Naive thymus-derived CD4-positive, alpha-beta T cell (primary cell): ENCODE measurements at regions not wholly inside any gene's neighbourhood (a gene's known extent, or its start where the extent isn't known, plus 50 kb on each side); places are given as distances from the start of the nearest gene placed in this dataset.
A peak's percentile ranks its signal among the peaks of the same experiment; 100 is the strongest.

Experiments used
- ATAC-seq: fragments of 150-1000 bp; cut with Tn5 transposase; 2 replicates; pipeline ENCODE4 v1.10.0; 2021; ENCODE audit warnings: mild to moderate bottlenecking, moderate library complexity
- CTCF ChIA-PET: fragments of 350-600 bp; sonication (Branson Sonifier 250); formaldehyde crosslinking; loops from one replicate; lab custom pipeline; 2021; ENCODE audit warnings: antibody characterized with exemption; lab: Charles Lee
- POLR2A ChIA-PET: fragments of 350-600 bp; sonication (Branson Sonifier 250); formaldehyde crosslinking; loops from one replicate; lab custom pipeline; 2021; ENCODE audit warnings: antibody characterized with exemption, inconsistent platforms; lab: Charles Lee
- DNase-seq, 9 donors: peaks; one replicate each; pipeline versions ENCODE4 v3.0.0 to v3.0.0-alpha.2; 2020 to 2022; ENCODE audit warnings: mixed read lengths in 1 of 9
- H3K27ac ChIP-seq: one replicate; pipeline ENCODE4 v1.7.0; 2013; ENCODE audit warnings: mild to moderate bottlenecking, low read depth, low read length, moderate library complexity
- H3K27me3 ChIP-seq, 2 donors: one replicate each; pipeline ENCODE4 v1.7.0; 2013; ENCODE audit warnings: low read length in 2 of 2, mild to moderate bottlenecking in 2 of 2, moderate library complexity in 2 of 2; ENCODE audit not compliant: control insufficient read depth in 2 of 2, insufficient read depth in 2 of 2
- H3K36me3 ChIP-seq, 3 experiments: 1 replicate in 2 of 3; 2 replicates in 1 of 3; pipeline ENCODE4 v1.7.0; 2013; ENCODE audit warnings: low read length in 3 of 3, mild to moderate bottlenecking in 3 of 3, moderate library complexity in 1 of 3; ENCODE audit not compliant: insufficient read depth in 3 of 3, control insufficient read depth in 2 of 3
- H3K4me1 ChIP-seq, 2 donors: one replicate each; pipeline ENCODE4 v1.7.0; 2013; ENCODE audit warnings: low read length in 2 of 2, mild to moderate bottlenecking in 2 of 2, moderate library complexity in 1 of 2; ENCODE audit not compliant: control insufficient read depth in 2 of 2, insufficient read depth in 2 of 2
- H3K4me3 ChIP-seq: 2 replicates; pipeline ENCODE4 v1.7.0; 2013; ENCODE audit warnings: mild to moderate bottlenecking, low read length
- H3K9me3 ChIP-seq, 3 experiments: 1 replicate in 2 of 3; 2 replicates in 1 of 3; pipeline ENCODE4 v1.7.0; 2013; ENCODE audit warnings: low read length in 3 of 3; ENCODE audit not compliant: control insufficient read depth in 2 of 3
- H3K27ac Mint-ChIP-seq, 9 donors: one replicate each; pipeline ENCODE4 v1.8.0; 2020 to 2022; ENCODE audit warnings: mixed read lengths in 9 of 9, mild to moderate bottlenecking in 8 of 9, moderate library complexity in 5 of 9, inconsistent platforms in 2 of 9
- H3K27me3 Mint-ChIP-seq, 5 donors: one replicate each; pipeline ENCODE4 v1.8.0; 2021 to 2022; ENCODE audit warnings: mixed read lengths in 5 of 5, mild to moderate bottlenecking in 1 of 5
- H3K36me3 Mint-ChIP-seq, 5 donors: one replicate each; pipeline ENCODE4 v1.8.0; 2020 to 2022; ENCODE audit warnings: mixed read lengths in 5 of 5, mild to moderate bottlenecking in 3 of 5, inconsistent platforms in 1 of 5
- H3K4me1 Mint-ChIP-seq, 7 donors: one replicate each; pipeline ENCODE4 v1.8.0; 2020 to 2022; ENCODE audit warnings: mixed read lengths in 7 of 7, mild to moderate bottlenecking in 3 of 7, inconsistent platforms in 1 of 7
- H3K4me3 Mint-ChIP-seq, 10 donors: one replicate each; pipeline ENCODE4 v1.8.0; 2020 to 2022; ENCODE audit warnings: mild to moderate bottlenecking in 10 of 10, mixed read lengths in 10 of 10, moderate library complexity in 6 of 10, inconsistent platforms in 2 of 10
- H3K9me3 Mint-ChIP-seq, 11 donors: one replicate each; pipeline ENCODE4 v1.8.0; 2020 to 2022; ENCODE audit warnings: mixed read lengths in 11 of 11, mild to moderate bottlenecking in 4 of 11, inconsistent platforms in 1 of 11, moderate library complexity in 1 of 11
- intact Hi-C, 2 donors: fragments of 100-400 bp; cut with micrococcal nuclease; formaldehyde crosslinking; loops; one replicate each; pipeline ENCODE4 v1.15.1; 2023

- Mint-ChIP-seq H3K4me3 (no peak overlapping the region), H3K36me3 (no peaks in the 10 kb centered on the region), H3K27me3 (peaks cover 1 to 20% (median 4%) of the 10 kb centered on the region in 5 donors), H3K27ac (no peak overlapping the region), H3K4me1 (peaks cover 0 to 9% (median 2%) of the 10 kb centered on the region in 7 donors), H3K9me3 (no peaks in the 10 kb centered on the region)
- ChIA-PET POLR2A (no interaction called here), CTCF (interaction anchor here (1.0 to 1.3 kb wide), 2 partner anchors 16 to 20 kb away, joined by 3 to 4 read pairs; no protein-coding TSS in a partner anchor)
- no peaks in the 10 kb centered on the region for H3K4me1 ChIP-seq
- intact Hi-C loops = loop anchor here in 1 of 2 donors (5.0 kb wide), 1 partner anchor 966 kb away; no protein-coding TSS in a partner anchor
- no peaks in the 10 kb centered on the region for H3K36me3 ChIP-seq
- ATAC-seq = no peak
- H3K27ac ChIP-seq = no peak overlapping the region
- H3K27me3 ChIP-seq = no peaks in the 10 kb centered on the region
- no peak for DNase-seq
- no peaks in the 10 kb centered on the region for H3K9me3 ChIP-seq
- H3K4me3 ChIP-seq = no peak overlapping the region
Measured at GRCh38 chr14:100660882-100661635, 65.6 kb upstream of the DLK1 start.

- Histone ChIP-seq H3K36me3 (no peaks in the 10 kb centered on the region), H3K27me3 (no peaks in the 10 kb centered on the region), H3K4me3 (no peak overlapping the region), H3K9me3 (no peaks in the 10 kb centered on the region), H3K27ac (no peak overlapping the region), H3K4me1 (no peaks in the 10 kb centered on the region)
- DNase-seq (peak in 8 of 9 donors; percentile 30 to 66 (median 52)), ATAC-seq (peak; percentile 73)
- Mint-ChIP-seq H3K27ac (peak overlapping the region in 1 of 9 donors; percentile 36), H3K27me3 (peaks cover 0 to 15% (median 9%) of the 10 kb centered on the region in 5 donors), H3K4me1 (peaks cover 0 to 9% (median 1%) of the 10 kb centered on the region in 7 donors), H3K36me3 (no peaks in the 10 kb centered on the region), H3K9me3 (no peaks in the 10 kb centered on the region), H3K4me3 (no peak overlapping the region)
- intact Hi-C loops = loop anchor here (2.0 to 5.0 kb wide), 2 partner anchors 188 to 964 kb away; no protein-coding TSS in a partner anchor
- ChIA-PET CTCF (interaction anchor here (0.5 to 1.2 kb wide), 5 partner anchors 10 to 283 kb away, joined by 3 to 4 read pairs (median 4); no protein-coding TSS in a partner anchor), POLR2A (no interaction called here)
Measured at GRCh38 chr14:100662879-100663760, 63.6 kb upstream of the DLK1 start.

- no peak overlapping the region for H3K4me3 ChIP-seq
- DNase-seq (no peak), ATAC-seq (no peak)
- no peaks in the 10 kb centered on the region for H3K36me3 ChIP-seq
- ChIA-PET POLR2A (no interaction called here), CTCF (interaction anchor here (0.9 kb wide), 1 partner anchor 138 kb away, joined by 4 read pairs; no protein-coding TSS in a partner anchor)
- Mint-ChIP-seq H3K4me3 (no peak overlapping the region), H3K9me3 (no peaks in the 10 kb centered on the region), H3K27me3 (peaks cover 0 to 19% (median 13%) of the 10 kb centered on the region in 5 donors), H3K27ac (no peak overlapping the region), H3K36me3 (no peaks in the 10 kb centered on the region), H3K4me1 (peaks cover 0 to 9% (median 1%) of the 10 kb centered on the region in 7 donors)
- no peaks in the 10 kb centered on the region for H3K27me3 ChIP-seq
- H3K4me1 ChIP-seq = no peaks in the 10 kb centered on the region
- intact Hi-C loops = loop anchor here (2.0 to 5.0 kb wide), 2 partner anchors 187 to 964 kb away; no protein-coding TSS in a partner anchor
- H3K9me3 ChIP-seq = no peaks in the 10 kb centered on the region
- no peak overlapping the region for H3K27ac ChIP-seq
Measured at GRCh38 chr14:100663761-100664052, 63.0 kb upstream of the DLK1 start.

GRCh38 chr14:100664231-100664630, 62.5 kb upstream of the DLK1 start:
- peak overlapping the region in 1 of 9 donors; percentile 57 for H3K27ac Mint-ChIP-seq
- H3K4me1 ChIP-seq = no peaks in the 10 kb centered on the region
- POLR2A ChIA-PET = no interaction called here
- H3K4me3 ChIP-seq = no peak overlapping the region
- no peak for DNase-seq
- H3K9me3 ChIP-seq = no peaks in the 10 kb centered on the region
- peaks cover 0 to 19% (median 17%) of the 10 kb centered on the region in 5 donors for H3K27me3 Mint-ChIP-seq
- no peaks in the 10 kb centered on the region for H3K36me3 ChIP-seq
- no peaks in the 10 kb centered on the region for H3K36me3 Mint-ChIP-seq
- H3K9me3 Mint-ChIP-seq = no peaks in the 10 kb centered on the region
- intact Hi-C loops = loop anchor here in 1 of 2 donors (5.0 kb wide), 1 partner anchor 963 kb away; no protein-coding TSS in a partner anchor
- H3K27me3 ChIP-seq = no peaks in the 10 kb centered on the region
- H3K4me1 Mint-ChIP-seq = peaks cover 0 to 9% (median 1%) of the 10 kb centered on the region in 7 donors
- H3K4me3 Mint-ChIP-seq = no peak overlapping the region
- no peak for ATAC-seq
- CTCF ChIA-PET = interaction anchor here (0.6 kb wide), 1 partner anchor 1830 kb away, joined by 3 read pairs; no protein-coding TSS in a partner anchor
- no peak overlapping the region for H3K27ac ChIP-seq

GRCh38 chr14:100664841-100665510, 61.7 kb upstream of the DLK1 start:
- no peak overlapping the region for H3K4me3 Mint-ChIP-seq
- Histone ChIP-seq H3K9me3 (no peaks in the 10 kb centered on the region), H3K4me1 (no peaks in the 10 kb centered on the region), H3K4me3 (no peak overlapping the region), H3K27ac (no peak overlapping the region), H3K36me3 (no peaks in the 10 kb centered on the region), H3K27me3 (no peaks in the 10 kb centered on the region)
- H3K27ac Mint-ChIP-seq = no peak overlapping the region
- DNase-seq (no peak), ATAC-seq (no peak)
- H3K27me3 Mint-ChIP-seq = peaks cover 6 to 25% (median 17%) of the 10 kb centered on the region in 5 donors
- intact Hi-C loops = loop anchor here in 1 of 2 donors (5.0 kb wide), 1 partner anchor 962 kb away; no protein-coding TSS in a partner anchor
- no peaks in the 10 kb centered on the region for H3K36me3 Mint-ChIP-seq
- POLR2A ChIA-PET = no interaction called here
- CTCF ChIA-PET = interaction anchor here (0.6 kb wide), 1 partner anchor 1829 kb away, joined by 3 read pairs; no protein-coding TSS in a partner anchor
- H3K9me3 Mint-ChIP-seq = no peaks in the 10 kb centered on the region
- H3K4me1 Mint-ChIP-seq = peaks cover 0 to 9% (median 1%) of the 10 kb centered on the region in 7 donors

GRCh38 chr14:100665511-100666032, 61.1 kb upstream of the DLK1 start:
- Mint-ChIP-seq H3K27me3 (peaks cover 6 to 26% (median 19%) of the 10 kb centered on the region in 5 donors), H3K4me1 (peaks cover 0 to 9% (median 1%) of the 10 kb centered on the region in 7 donors), H3K36me3 (no peaks in the 10 kb centered on the region), H3K4me3 (no peak overlapping the region), H3K9me3 (no peaks in the 10 kb centered on the region), H3K27ac (no peak overlapping the region)
- Histone ChIP-seq H3K27me3 (no peaks in the 10 kb centered on the region), H3K4me1 (no peaks in the 10 kb centered on the region), H3K36me3 (no peaks in the 10 kb centered on the region), H3K4me3 (no peak overlapping the region), H3K27ac (no peak overlapping the region), H3K9me3 (no peaks in the 10 kb centered on the region)
- CTCF ChIA-PET = no interaction called here
- POLR2A ChIA-PET = no interaction called here
- ATAC-seq (no peak), DNase-seq (no peak)
- intact Hi-C loops = no loop called here
